Panc1 (cell line): ENCODE measurements at regions not wholly inside any gene's neighbourhood (a gene's known extent, or its start where the extent isn't known, plus 50 kb on each side); places are given as distances from the start of the nearest gene placed in this dataset.

Experiments
- ATAC-seq: fragments of 200-7000 bp; cut with Tn5 transposase; 2 replicates; pipeline ENCODE4 v1.9.1; 2020; ENCODE audit warnings: mild to moderate bottlenecking, moderate library complexity
- BruUV-seq: library from RNA; stranded (reverse); fragments of 400-500 nt; replicated peaks from 2 replicates; lab custom pipeline; 2021; lab: Mats Ljungman, UMichigan
- CTCF ChIA-PET: fragments of 300-600 bp; sonication (Branson Sonifier 250); formaldehyde crosslinking; loops from one replicate; lab custom pipeline; 2022; ENCODE audit warnings: antibody characterized with exemption; lab: Charles Lee
- POLR2A ChIA-PET: fragments of 300-600 bp; sonication (Branson Sonifier 250); formaldehyde crosslinking; loops from one replicate; lab custom pipeline; 2022; ENCODE audit warnings: antibody characterized with exemption; lab: Charles Lee
- DNase-seq: peaks from one replicate; pipeline ENCODE4 v3.0.0-alpha.2; 2010; ENCODE audit warnings: low read depth, low spot score
- H3K27ac ChIP-seq: 2 replicates; pipeline ENCODE4 v1.5.1; 2011; ENCODE audit warnings: mild to moderate bottlenecking, low read length, inconsistent platforms
- H3K27me3 ChIP-seq: fragments of 200-500 bp; sonication (Bioruptor generic); 2 replicates; pipeline ENCODE4 v1.6.0; 2014; ENCODE audit warnings: low read length, inconsistent platforms; ENCODE audit not compliant: control insufficient read depth, insufficient read depth
- H3K36me3 ChIP-seq: fragments of 200-500 bp; sonication (Bioruptor generic); 2 replicates; pipeline ENCODE4 v1.5.1; 2014; ENCODE audit warnings: inconsistent platforms, mild to moderate bottlenecking, low read length, moderate library complexity; ENCODE audit not compliant: control insufficient read depth, insufficient read depth
- H3K4me1 ChIP-seq: 2 replicates; pipeline ENCODE4 v1.5.1; 2011; ENCODE audit warnings: inconsistent platforms, mild to moderate bottlenecking, low read length, moderate library complexity; ENCODE audit not compliant: control insufficient read depth, insufficient read depth
- H3K4me3 ChIP-seq, 2 experiments: 2 replicates each; pipeline ENCODE4 v1.5.1; 2011 to 2012; ENCODE audit warnings: low read depth in 2 of 2, low read length in 2 of 2, mild to moderate bottlenecking in 2 of 2, inconsistent platforms in 1 of 2, moderate library complexity in 1 of 2
- H3K9me3 ChIP-seq: fragments of 200-500 bp; sonication (Bioruptor generic); 2 replicates; pipeline ENCODE4 v1.5.1; 2014; ENCODE audit warnings: low read depth, mild to moderate bottlenecking, inconsistent platforms, low read length, moderate library complexity; ENCODE audit not compliant: control insufficient read depth, insufficient read depth
- CTCF ChIP-seq: fragments of 450-650 bp; IDR thresholded peaks from 2 replicates; pipeline ENCODE4 v1.5.1; 2017; ENCODE audit warnings: mild to moderate bottlenecking
- POLR2AphosphoS5 ChIP-seq: IDR thresholded peaks from 2 replicates; pipeline ENCODE4 v1.6.1; 2012; ENCODE audit warnings: mild to moderate bottlenecking, low read depth, low read length, moderate library complexity
- REST ChIP-seq, 2 experiments: IDR thresholded peaks; 2 replicates each; pipeline ENCODE4 v1.6.1; 2011 to 2012; ENCODE audit warnings: low read depth in 2 of 2, control low read depth in 1 of 2, low read length in 1 of 2, mild to moderate bottlenecking in 1 of 2, moderate library complexity in 1 of 2; ENCODE audit not compliant: insufficient read depth in 1 of 2
- SIN3A ChIP-seq: IDR thresholded peaks from 2 replicates; pipeline ENCODE4 v1.6.1; 2012; ENCODE audit warnings: low read depth, mild to moderate bottlenecking, low read length, moderate library complexity, borderline replicate concordance; ENCODE audit not compliant: insufficient read depth
- TCF7L2 ChIP-seq: IDR thresholded peaks from 2 replicates; pipeline ENCODE4 v1.6.1; 2011; ENCODE audit warnings: mild to moderate bottlenecking, low read depth, low read length, inconsistent platforms
- in situ Hi-C: cut with HindIII; loops from 2 replicates; pipeline ENCODE4 v1.10.0; 2016; ENCODE audit warnings: low sequenced_read_pairs, low pct_unique_long_range_greater_than_20kb
- intact Hi-C: fragments of 100-400 bp; cut with micrococcal nuclease; formaldehyde crosslinking; loops from one replicate; pipeline ENCODE4 v1.10.0; 2022; ENCODE audit not compliant: unreplicated experiment

- CTCF ChIA-PET, result no interaction called here
- TF ChIP-seq POLR2AphosphoS5 (no peak), SIN3A (no peak), REST (IDR thresholded peaks at IDR 0.05; ENCODE audit: insufficient read depth in 1 of 2, low read depth in 2 of 2, low read length in 1 of 2) (no peak), TCF7L2 (no peak), CTCF (no peak)
- DNase-seq, result no peak
- Histone ChIP-seq H3K4me1 (no peaks in the 10 kb centered on the region), H3K27me3 (no peaks in the 10 kb centered on the region), H3K27ac (no peak overlapping the region), H3K36me3 (no peaks in the 10 kb centered on the region), H3K9me3 (no peaks in the 10 kb centered on the region), H3K4me3 (no peak overlapping the region)
- ATAC-seq, result no peak
- POLR2A ChIA-PET, result no interaction called here
- in situ Hi-C loops, result no loop called here
- intact Hi-C loops, result no loop called here
- BruUV-seq, result no TSS peak
Measured at GRCh38 chr13:36555151-36555986, 118.5 kb upstream of the SERTM1 start.

GRCh38 chr13:36559375-36559774, 114.4 kb upstream of the SERTM1 start:
- DNase-seq (no peak), ATAC-seq (no peak)
- Histone ChIP-seq H3K4me3 (no peak overlapping the region), H3K27me3 (no peaks in the 10 kb centered on the region), H3K9me3 (no peaks in the 10 kb centered on the region), H3K4me1 (no peaks in the 10 kb centered on the region), H3K27ac (no peak overlapping the region), H3K36me3 (no peaks in the 10 kb centered on the region)
- in situ Hi-C loops (no loop called here), intact Hi-C loops (no loop called here)
- ChIA-PET POLR2A (no interaction called here), CTCF (no interaction called here)
- no TSS peak for BruUV-seq
- no peak for TF ChIP-seq SIN3A
- no peak for TF ChIP-seq TCF7L2

GRCh38 chr13:36567485-36567884, 106.3 kb upstream of the SERTM1 start:
- BruUV-seq, result no TSS peak
- Histone ChIP-seq H3K27me3 (no peaks in the 10 kb centered on the region), H3K27ac (no peak overlapping the region), H3K4me3 (no peak overlapping the region), H3K4me1 (no peaks in the 10 kb centered on the region), H3K36me3 (no peaks in the 10 kb centered on the region), H3K9me3 (no peaks in the 10 kb centered on the region)
- DNase-seq (no peak), ATAC-seq (no peak)
- TF ChIP-seq REST (IDR thresholded peaks at IDR 0.05; ENCODE audit: insufficient read depth in 1 of 2, low read depth in 2 of 2, low read length in 1 of 2), result no peak
- TF ChIP-seq POLR2AphosphoS5, result no peak
- no peak for TF ChIP-seq SIN3A
- no peak for TF ChIP-seq TCF7L2
- no peak for TF ChIP-seq CTCF
- ChIA-PET POLR2A (no interaction called here), CTCF (no interaction called here)
- in situ Hi-C loops, result no loop called here
- intact Hi-C loops, result no loop called here
